ENCODE measurements at regions not wholly inside any gene's neighbourhood (a gene's known extent, or its start where the extent isn't known, plus 50 kb on each side); places are given as distances from the start of the nearest gene placed in this dataset.

DNA sequence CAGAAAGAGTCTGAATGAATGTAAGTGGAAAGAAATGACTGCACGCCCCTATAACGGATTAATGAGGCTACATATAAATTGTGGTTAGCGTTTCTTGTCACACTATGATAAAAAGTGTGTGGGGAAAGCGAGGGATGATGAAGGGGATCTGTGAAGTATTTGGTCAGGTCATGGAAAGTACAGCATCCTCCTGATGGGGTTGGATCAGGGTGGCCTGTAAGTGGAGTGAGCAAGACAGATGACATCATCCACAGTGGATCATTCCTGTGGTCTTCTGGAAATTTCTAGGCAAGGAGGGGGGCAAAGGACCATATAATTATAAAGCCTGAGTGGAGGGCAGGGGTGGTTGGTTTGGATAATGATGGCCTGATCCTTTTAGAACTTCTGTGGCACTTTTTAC lies 606.0 kb downstream of the INHBA start:
- DNase-seq (ENCODE audit: low spot score), result no peak

DNA sequence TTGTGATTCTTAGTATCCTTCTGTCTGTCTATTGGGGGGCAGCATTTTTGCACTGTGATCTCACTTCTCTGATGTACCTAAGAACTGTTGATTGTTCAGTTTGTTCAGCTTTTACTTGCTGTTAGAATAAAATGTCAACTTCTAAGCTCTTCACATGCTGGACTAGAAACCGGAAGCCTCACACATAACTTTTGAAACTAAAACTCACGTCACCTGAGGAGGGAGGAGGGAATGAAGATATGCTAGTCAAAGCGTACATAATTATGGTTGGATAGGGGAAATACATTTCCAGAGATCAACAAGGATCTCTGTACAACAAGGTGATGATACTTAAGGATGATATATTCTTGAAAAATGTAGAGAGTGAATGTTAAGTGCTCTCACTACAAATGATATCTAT lies 609.7 kb downstream of the INHBA start:
- DNase-seq (ENCODE audit: low spot score), result no peak

DNA sequence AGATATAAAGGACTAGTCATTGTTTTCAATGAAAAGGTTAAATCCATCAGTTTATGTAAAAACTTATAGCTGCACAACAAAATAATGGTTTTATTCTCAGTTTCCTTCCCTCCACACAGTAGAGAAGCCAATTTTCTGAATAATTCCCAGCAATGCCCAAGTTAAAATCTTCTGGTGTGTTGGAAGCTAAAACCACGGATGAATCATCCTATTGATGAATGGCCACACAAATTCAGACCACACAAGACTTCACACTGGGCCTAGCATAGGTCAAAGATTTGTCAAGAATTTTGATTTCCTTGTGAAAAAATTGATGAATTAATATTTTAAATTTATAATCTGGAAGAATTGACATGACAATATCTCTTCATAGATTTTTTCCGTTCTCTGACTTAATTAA lies 617.6 kb downstream of the INHBA start:
- DNase-seq (ENCODE audit: low spot score), result peak; percentile 31

DNA sequence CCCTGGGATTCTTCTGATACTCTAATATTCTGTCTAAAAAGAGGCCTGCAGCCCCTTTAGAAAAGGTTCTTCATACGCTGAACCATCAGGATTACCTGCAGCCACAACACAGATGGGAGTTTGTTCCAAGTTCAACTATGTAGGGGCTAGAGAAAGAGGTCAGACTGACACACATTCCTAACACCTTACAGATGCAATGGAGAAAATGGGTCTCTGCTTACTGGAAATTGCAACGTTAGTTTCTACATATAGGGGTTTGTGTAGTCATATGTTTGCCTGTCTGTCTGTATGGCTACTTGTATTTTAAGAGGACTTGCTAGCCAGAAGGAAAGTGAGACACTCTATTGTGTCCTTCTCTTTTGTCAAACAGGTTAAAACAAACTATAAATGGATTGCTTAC lies 618.5 kb downstream of the INHBA start:
- DNase-seq (ENCODE audit: low spot score), result no peak

DNA sequence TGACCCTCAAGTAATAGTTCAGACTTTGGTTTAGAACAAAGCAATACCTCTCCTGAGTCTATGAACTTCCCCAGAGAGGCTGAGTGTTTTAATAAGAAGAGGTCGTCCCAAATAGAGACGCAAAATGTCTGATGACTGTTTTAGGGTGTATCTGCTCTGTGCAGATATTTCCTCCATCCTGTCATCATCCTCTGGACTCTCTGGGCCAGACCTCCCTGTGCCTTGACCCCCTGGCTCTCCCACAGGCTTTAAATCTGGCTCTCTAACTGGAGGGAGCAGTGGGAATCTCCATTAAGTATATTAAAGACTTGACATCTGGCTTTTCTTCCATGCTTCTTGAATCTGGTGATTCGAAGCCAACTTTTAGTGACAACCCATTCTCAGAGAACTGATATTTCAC lies 633.3 kb downstream of the INHBA start:
- no peak for DNase-seq (ENCODE audit: low spot score)

DNA sequence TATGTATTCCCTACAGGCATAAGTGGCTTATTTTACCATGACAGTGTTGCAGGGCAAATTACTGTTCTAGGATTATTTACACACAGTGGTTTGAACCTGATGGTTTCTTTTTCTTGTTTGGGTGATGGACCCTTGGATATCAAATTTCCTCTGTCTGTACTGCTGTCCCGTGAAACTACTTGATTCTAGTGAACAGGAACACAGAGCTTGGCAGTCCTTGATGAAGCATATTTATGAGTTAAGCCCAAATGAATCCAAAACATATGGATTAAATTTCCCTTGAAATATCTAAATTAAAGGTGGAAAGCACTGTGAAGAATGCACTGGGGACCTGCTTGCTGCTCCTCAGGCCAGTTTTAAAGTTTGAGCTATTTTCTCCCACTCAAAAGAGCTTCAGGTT lies 635.3 kb downstream of the INHBA start:
- no peak for DNase-seq (ENCODE audit: low spot score)

DNA sequence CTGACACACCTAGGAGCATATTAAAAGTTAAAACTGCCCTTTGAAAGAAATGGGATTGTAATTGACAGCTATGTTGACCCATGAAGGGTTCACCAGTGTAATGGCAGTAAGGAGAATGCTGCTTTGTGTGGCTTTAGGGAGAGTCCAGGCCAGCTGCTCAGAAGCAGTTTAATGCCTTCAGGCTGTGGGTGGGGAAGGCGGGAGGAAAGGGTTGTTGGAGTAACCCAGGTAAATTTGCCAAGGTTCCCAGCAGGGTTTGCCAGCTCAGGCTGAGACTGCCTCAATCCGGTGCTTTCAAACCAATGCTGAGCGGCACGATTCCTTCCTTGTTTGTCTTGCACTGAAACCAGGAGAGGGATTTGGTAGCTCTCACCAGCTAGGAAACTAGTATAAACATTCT lies 637.2 kb downstream of the INHBA start:
- no peak for DNase-seq (ENCODE audit: low spot score)

DNA sequence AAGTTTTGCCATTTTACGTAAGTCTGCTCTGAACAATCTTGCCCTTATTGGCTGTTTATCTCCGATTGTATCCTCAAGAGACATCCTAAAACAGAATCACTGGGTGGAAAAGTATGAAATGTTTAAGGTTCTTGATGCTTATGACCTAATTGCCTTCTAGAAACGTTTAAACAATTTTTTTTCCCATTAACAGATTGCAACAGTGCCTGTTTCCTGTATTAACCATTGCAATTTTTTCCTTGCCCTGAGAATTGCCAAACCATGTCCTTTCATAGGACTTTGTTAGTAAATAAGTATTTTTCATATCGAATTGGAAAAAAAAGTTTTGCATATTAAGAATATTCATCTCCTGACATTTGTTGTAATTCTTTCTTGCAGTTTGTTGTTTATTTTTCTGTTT lies 639.8 kb downstream of the INHBA start:
- no peak for DNase-seq (ENCODE audit: low spot score)

DNA sequence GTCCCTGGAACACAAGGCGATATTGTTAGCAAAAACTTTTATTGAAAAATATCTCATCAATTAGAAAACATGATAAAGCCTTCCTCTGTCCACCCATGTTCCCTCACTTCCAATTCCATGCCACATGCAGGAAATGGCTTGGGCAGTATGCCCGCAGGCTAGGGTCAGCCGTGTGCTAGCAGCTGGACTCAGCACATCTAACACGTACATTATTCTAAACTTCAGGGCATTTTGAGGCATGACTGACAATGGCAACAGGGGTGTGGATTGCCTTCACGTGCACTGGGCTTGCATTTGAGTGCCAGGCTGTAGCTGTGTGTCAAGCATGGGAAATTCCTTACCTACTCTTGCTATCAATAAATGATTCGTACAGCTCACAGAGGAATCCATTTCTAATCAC lies 642.1 kb downstream of the INHBA start:
- no peak for DNase-seq (ENCODE audit: low spot score)

DNA sequence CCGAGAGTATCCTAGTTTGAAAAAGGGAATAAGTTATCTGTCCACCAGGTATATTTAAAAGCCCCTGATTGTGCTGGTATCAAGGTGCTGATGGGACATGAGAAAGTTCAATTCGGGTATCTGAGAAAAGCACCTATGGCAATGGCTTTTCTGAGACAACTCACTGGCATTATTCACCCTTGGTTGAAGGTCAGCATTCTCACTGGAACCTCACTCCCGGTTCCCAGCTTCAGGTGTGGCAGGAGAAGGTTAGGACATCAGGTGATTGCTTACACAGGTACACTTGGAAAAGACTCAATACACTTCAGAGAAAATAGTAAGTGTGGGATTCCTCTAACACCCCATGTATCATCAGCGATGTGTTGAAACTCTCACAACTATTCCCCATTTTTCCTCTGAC lies 643.1 kb downstream of the INHBA start:
- DNase-seq (ENCODE audit: low spot score), result no peak

DNA sequence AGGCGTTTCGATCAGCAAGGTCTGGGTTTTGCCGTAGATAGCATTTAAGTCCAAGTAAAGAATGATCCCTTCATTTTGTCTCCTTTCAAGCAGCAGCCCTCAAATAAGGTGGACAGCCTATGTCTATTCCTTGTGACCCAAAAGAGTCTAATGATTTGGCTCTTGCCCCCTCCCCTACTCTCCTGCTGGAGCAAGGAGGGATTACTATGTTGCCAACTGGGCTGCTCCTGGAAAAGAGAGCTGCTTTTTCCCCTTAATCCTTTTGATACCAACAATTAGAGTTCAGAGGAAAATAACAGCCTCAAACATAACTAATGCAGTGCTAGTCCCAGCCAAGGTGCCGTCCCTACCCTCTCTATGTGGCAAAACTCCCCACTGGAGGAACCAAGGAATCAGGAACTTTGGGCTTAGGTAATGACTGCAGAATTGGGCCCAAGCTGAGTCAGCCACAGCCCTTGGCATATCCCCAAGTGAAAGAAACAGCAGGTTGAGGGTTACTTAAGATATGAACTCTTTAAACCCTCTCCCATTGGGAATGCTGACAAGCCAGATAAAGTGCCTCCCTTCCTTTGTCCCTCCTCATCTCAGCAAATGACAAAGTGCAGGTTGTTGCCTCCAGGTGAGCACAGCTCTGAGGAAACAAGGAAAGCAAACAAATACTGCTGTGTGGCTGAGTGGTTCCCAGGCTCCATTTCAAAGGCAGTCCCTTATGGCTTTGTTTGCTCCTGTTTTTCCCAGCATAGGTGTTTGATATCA lies 643.7 kb downstream of the INHBA start:
- DNase-seq (ENCODE audit: low spot score), result peak; percentile 3

DNA sequence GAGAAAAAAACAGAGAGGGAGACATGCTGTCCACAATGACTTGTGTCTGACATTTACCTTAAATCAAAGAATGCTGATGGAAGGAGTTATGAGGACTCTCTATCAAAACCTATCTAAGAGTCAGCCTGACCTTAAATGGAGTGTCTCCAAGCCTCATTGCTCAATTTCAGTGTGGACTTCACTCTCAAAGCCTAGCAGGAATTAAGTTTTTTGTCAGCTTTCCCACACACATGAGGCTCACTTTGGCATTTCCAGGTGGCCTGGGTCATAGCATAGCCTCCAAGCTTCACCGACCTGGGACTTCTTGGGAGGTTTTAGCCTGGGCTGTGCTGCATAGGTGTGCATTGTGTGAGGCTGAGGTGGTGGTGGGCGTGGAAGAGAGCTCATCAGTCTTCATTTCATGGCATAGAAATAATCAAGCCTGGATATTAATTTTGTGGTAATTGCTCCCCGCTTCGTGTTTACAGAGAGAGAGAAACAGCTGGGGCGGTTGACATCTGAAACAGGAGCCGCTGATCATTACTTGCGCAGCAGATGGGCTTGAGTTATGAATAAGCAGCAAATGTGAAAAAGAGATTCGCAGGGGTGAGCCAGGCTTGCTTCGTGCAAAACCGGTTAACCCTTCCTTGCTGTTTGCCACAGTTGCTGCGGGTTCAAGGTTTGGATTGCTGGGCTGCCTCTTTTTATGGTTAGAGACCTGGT lies 647.8 kb downstream of the INHBA start:
- no peak for DNase-seq (ENCODE audit: low spot score)

DNA sequence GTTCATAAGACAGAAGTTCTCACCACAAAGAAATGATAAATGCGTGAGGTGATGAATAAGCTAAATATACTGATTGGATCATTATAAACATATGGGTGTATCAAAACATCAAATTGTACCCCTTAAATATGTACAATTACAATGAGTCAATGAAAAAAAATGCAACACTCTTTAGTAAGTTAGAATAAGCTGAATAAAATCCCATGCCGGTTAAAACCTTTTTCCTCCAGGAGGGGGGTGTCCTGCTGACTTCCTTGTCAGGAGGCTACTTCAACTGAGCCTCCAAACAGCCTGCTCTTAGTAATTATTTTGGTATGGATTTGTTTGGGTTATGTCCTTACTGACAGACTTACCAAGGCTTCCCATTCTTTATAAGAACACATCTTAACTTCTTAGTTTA lies 649.1 kb downstream of the INHBA start:
- DNase-seq (ENCODE audit: low spot score), result no peak

DNA sequence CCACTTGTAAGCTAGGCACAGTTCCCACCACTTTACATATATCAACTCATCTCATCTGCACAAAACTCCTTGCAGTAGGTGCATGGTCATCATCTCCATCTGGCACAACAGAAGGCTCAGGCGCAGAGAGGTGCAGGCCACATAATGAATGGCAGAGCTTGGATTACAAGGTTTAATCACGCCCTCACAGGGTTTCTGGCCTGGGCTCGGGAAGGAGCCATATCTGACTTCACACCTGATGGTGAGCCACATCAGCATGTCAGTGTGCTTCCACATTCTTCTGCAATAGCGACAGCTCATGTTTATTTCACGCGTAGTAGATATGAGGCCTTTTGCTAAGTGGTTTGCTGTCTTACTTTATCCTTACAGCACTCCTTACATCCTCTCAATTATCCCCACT lies 650.2 kb downstream of the INHBA start:
- DNase-seq (ENCODE audit: low spot score), result no peak

DNA sequence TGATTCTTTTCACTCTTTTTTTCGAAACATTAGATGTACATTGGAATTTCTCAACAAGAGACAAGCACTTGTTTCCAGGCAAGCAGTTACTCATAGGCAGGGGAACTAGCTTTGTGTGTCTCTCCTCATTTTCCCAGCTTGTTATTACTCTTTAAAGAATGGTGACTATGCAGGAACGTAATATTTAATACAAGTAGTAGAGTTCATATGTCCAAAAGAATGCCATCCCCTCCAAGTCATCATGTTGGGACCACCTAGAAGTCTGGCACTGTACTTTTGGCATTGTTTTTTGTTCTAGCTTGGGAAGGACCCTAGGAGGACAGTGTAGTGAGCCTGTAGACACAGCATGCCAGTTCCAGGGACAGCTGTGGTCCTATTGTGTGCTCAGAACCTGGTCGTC lies 650.7 kb downstream of the INHBA start:
- DNase-seq (ENCODE audit: low spot score), result no peak

DNA sequence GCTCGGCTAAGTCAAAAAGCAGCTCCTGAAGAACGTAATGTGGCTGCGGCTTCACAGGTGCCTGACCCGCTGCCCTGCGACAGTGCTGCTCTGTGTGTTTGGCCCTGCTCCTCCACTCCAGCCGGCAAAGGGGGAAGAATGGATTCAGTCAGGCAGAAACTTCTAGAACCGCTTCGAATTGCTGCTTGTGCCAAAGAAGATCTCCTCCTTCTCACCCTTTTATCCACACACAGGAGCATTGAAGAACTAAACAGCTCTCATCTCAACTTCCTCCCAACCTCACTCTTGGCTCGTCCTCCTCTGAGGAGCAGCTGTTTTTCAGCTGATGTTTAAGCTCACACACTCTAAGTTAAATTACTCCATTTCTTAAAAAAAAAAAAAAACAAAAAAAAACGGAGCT lies 651.4 kb downstream of the INHBA start:
- DNase-seq (ENCODE audit: low spot score), result no peak

DNA sequence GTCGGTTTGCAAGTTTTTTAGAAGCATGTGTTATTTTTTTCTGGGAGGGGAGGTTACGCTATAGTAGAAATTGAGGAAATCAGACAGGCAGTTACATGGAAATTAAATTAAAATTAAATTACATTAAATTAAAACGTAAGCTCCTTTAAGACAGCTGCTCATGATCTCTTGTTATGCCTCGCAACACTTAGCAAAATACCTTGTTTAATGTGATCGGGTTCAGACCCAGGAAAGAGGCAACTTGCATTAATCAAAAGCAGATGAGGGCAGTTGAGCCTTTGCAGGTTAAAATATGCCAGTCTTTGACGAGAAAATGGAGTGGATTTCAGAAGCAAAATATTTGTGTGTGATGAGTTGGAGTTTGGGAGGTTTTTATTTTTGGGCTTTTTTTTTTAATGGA lies 651.8 kb downstream of the INHBA start:
- no peak for DNase-seq (ENCODE audit: low spot score)

DNA sequence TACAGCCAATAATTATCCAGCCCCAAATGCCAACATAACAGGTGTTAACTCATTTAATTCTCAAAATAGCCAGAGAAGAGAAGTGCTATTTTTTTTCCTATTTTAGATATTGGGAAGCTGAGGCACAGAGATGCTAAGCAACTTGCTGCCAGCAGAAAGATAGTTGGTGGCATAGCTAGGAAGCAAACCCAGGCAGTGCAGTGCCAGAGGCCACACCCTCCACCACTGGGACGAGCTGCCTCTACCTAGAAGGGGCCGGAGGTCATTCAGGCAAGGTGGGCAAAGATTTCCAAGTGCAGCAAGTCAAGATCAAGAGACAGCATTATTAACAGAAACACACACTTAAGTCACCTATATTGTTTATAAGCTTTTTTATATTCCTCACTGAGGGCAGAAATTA lies 654.1 kb downstream of the INHBA start:
- no peak for DNase-seq (ENCODE audit: low spot score)

DNA sequence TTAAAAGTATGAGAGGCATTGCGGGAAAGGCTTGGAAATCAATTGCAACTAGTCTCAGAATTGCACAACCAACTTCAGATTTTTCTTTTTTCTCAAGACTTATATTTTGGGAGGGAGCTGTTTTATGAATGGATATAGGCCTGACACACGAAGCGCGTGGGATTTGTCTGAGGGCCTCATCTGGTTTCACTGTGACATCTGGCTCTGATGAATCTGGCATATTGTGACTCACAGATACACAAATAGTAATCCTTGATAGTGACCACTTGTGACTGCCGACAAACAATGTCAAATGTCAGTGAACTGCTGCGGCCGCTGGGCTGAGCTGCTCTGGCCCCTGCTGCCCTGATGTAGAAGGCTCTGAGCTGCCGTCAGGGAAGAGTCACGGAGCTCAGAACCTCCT lies 655.1 kb downstream of the INHBA start:
- no peak for DNase-seq (ENCODE audit: low spot score)

DNA sequence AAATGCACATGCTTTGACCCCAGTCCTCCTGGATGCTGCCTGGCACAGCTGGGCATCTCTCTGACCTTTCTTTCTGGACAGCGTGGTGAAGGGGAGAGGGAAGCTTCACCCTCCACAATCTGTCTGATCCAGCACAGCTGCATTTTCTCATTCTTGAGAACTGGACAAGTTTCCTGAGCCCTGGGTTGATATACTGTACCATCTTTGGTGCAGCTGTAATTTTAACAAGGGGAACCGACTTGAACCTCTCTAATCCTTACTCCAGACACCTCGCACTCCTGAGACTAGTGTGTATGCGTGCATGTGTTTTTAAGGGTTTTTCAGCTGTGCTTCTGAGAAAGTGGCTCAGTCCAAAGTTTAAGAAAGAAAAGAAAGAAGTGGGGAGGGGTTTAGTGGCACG lies 655.7 kb downstream of the INHBA start:
- no peak for DNase-seq (ENCODE audit: low spot score)

DNA sequence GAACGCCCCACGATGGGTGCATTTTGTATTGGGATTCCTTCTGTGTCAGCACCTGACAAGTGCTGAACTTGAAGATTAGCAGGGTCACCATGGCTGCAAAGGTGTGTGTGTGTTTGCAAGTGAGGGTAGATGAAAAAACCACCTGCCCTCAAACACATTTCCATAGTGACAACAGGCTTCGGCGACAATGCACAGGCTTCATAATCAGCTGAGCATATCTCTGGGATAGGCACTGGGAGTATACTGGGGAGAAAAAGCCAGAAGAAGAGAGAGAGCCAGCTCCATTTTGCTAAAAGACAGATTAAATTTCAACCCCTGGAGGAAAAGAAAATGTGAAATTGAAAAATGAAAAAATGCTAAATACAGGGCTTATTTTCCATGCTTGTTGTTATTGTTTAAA lies 656.1 kb downstream of the INHBA start:
- no peak for DNase-seq (ENCODE audit: low spot score)

DNA sequence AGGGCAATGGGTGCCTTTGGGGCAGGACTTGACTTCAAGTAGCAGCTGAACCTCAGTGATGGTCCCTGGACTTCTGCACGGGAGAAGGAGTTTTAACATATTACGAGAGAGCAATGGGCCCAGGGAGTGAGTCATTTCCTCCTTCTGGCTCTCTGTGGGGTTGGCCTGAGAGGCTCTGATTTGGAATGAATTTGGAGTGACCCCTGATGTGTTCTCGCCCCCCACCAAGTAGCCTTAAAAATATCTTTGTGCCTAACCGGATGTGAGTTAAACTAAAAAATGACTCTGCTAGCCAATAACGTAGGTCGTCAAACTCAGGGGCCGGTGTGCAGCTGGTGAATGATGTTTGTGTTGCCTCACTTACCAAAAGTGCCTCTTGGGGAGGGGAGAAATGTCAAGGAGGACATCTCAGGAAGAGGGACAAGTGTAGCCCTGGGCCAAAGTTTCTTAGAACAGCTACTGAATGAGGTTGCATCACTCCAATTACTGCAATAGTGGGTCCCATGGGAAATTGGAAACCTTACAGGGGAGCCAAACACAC lies 656.6 kb downstream of the INHBA start:
- no peak for DNase-seq (ENCODE audit: low spot score)

DNA sequence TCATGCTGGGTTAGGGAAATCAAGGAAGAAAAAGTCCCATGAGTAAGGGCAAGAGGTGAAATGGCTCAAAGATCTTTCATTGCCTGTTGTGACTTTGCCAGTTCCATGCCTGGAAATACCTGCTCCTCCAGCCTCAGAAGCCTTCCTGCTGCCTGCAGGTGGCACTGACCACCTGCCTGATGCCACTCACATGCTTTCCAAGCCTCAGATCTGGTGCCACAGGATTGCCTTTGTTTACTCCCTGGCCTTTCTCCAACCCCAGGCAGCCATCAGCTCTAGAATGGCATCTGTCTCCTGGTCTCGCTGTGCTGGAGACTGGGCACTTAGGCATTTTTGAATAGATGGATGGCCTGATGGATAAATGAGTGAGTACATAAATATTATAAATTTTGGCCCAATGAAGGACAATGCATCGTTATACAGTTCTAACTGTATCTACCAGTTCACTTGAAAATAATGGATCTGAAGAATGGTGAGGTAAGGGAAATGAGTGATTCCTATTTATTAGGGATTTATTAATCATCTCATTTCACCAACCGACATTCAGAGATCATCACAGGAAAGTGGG lies 657.2 kb downstream of the INHBA start:
- peak; percentile 69 for DNase-seq (ENCODE audit: low spot score)

Data from SW480 (cell line).